MV-4-11 (cell line): ENCODE measurements at regions not wholly inside any gene's neighbourhood (a gene's known extent, or its start where the extent isn't known, plus 50 kb on each side); places are given as distances from the start of the nearest gene placed in this dataset.

Experiments used
- DNase-seq: peaks from one replicate; lab custom pipeline; 2025; lab: John Stamatoyannopoulos, UW

DNA sequence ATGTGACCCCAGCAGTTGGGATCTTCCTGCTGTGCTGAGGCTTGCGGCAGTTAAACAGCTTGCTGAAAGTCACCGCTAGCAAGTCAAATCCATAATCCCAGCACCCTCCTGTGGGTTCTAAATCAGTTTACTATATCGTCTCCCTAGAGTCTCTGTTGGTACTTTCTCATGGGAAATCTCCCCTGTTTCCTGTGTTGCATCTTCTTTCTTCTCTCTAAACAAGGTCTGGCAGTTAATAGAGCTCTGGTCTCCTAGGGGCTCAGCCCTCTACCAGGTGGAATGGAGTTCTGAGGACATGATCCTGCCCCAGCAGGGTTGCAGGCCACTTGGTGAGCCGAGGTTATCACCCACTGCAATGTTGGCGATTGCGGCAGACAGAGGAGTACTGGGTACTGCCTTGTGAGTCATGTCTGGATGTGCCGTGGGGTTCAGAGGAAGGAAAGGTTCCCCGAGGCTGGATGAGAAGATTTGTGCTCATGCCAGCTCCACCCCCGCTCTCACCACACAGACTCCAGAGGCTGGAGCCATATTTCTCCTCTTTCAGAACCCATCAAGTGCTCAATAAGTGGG lies 59.4 kb upstream of the SIX2 start:
- DNase-seq = no peak

DNA sequence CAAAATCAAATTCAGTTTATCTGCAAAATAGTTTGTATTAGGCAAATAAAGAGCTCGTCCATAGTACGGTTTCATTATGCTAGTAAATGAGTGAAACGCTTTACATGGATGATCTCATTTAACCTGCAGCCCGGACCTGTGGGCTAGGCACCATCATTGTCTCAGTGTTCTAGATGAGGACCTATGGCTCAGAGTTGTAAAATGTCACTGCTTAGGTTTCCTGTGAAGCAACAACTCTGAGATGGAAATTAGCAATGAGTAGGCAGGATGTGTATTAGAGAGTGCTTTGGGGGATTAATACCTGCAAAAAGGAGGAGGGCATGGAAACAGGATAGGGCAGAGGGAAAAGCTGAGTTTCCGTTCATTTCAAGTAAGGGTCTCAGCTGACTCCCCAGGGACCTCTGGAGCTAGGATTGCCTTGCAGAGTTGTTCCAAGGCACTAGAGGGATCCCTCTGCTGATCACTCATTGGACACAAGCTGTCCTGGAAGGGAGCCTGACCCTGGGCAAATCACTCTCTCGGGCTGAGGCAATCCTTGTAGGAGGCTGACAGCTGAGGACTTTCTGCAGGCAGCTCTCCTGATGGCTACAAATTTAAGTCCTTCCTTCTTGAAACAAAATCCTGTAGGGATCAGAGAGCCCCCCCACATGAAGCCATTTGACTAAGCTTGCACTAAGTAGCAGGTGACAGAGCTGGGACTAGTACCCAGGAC lies 58.8 kb upstream of the SIX2 start:
- DNase-seq = no peak
